Mesendoderm (in vitro differentiated cells): ENCODE measurements at regions not wholly inside any gene's neighbourhood (a gene's known extent, or its start where the extent isn't known, plus 50 kb on each side); places are given as distances from the start of the nearest gene placed in this dataset.
A peak's percentile ranks its signal among the peaks of the same experiment; 100 is the strongest.
"Not testable (repeated sequence)": the region's sequence is repeated elsewhere in the genome, so short reads cannot be mapped to it uniquely, and the experiment has no call there.

Experiments used
- DNase-seq: peaks from one replicate; pipeline ENCODE4 v3.0.0; 2013
- H2AK5ac ChIP-seq: 2 replicates; pipeline ENCODE4 v1.6.1; 2013; ENCODE audit warnings: low read length, inconsistent platforms
- H2BK120ac ChIP-seq: 2 replicates; pipeline ENCODE4 v1.6.1; 2013; ENCODE audit warnings: low read depth, mild to moderate bottlenecking, low read length, moderate library complexity, mixed read lengths
- H2BK15ac ChIP-seq: replicated peaks from 2 replicates; pipeline ENCODE4 v1.6.1; 2013; ENCODE audit warnings: low read depth, mild to moderate bottlenecking, moderate library complexity
- H2BK5ac ChIP-seq: 2 replicates; pipeline ENCODE4 v1.6.1; 2013; ENCODE audit warnings: low read length, inconsistent platforms
- H3K18ac ChIP-seq: 2 replicates; pipeline ENCODE4 v1.6.1; 2013; ENCODE audit warnings: mild to moderate bottlenecking, low read length, mixed read lengths
- H3K23ac ChIP-seq: one replicate; pipeline ENCODE4 v1.6.1; 2013; ENCODE audit warnings: low read length
- H3K27ac ChIP-seq: 2 replicates; pipeline ENCODE4 v1.5.1; 2013; ENCODE audit warnings: low read depth, mild to moderate bottlenecking, inconsistent platforms, low read length, moderate library complexity
- H3K27me3 ChIP-seq: 2 replicates; pipeline ENCODE4 v1.6.1; 2013; ENCODE audit warnings: low read length, control low read depth, mild to moderate bottlenecking, inconsistent platforms; ENCODE audit not compliant: insufficient read depth, poor library complexity
- H3K36me3 ChIP-seq: 2 replicates; pipeline ENCODE4 v1.6.1; 2013; ENCODE audit warnings: low read length, inconsistent platforms; ENCODE audit not compliant: control insufficient read depth, insufficient read depth
- H3K4ac ChIP-seq: one replicate; pipeline ENCODE4 v1.6.1; 2013; ENCODE audit warnings: low read depth, mild to moderate bottlenecking, low read length, moderate library complexity
- H3K4me1 ChIP-seq: 2 replicates; pipeline ENCODE4 v1.6.1; 2013; ENCODE audit warnings: low read depth, low read length, inconsistent platforms; ENCODE audit not compliant: control insufficient read depth
- H3K4me2 ChIP-seq: 2 replicates; pipeline ENCODE4 v1.6.1; 2013; ENCODE audit warnings: low read length
- H3K4me3 ChIP-seq: 2 replicates; pipeline ENCODE4 v1.5.1; 2013; ENCODE audit warnings: mild to moderate bottlenecking, low read length
- H3K56ac ChIP-seq: one replicate; pipeline ENCODE4 v1.6.1; 2013; ENCODE audit warnings: low read length
- H3K79me1 ChIP-seq: 2 replicates; pipeline ENCODE4 v1.6.1; 2013; ENCODE audit warnings: low read length, inconsistent platforms
- H3K79me2 ChIP-seq: 2 replicates; pipeline ENCODE4 v1.6.1; 2013; ENCODE audit warnings: mild to moderate bottlenecking, low read length; ENCODE audit not compliant: control insufficient read depth, insufficient read depth
- H3K9ac ChIP-seq: 2 replicates; pipeline ENCODE4 v1.6.1; 2013; ENCODE audit warnings: low read length, inconsistent platforms
- H4K5ac ChIP-seq: one replicate; pipeline ENCODE4 v1.6.1; 2013; ENCODE audit warnings: low read length
- H4K8ac ChIP-seq: one replicate; pipeline ENCODE4 v1.6.1; 2013; ENCODE audit warnings: low read depth, mild to moderate bottlenecking, control low read depth, low read length, moderate library complexity
- WGBS: extraction: QIAGEN DNeasy Blood & Tissue Kit; methylation state at CpG from one replicate; pipeline ENCODE4 v1.1.7; 2013; ENCODE audit warnings: low lambda C conversion rate, missing lambda C conversion rate; ENCODE audit not compliant: insufficient coverage; ENCODE audit errors: extremely low coverage; 5-methylcytosine and 5-hydroxymethylcytosine counted together

- no peaks in the 10 kb centered on the region for H3K79me1 ChIP-seq
- no peak overlapping the region for H2AK5ac ChIP-seq
- no peak overlapping the region for H3K18ac ChIP-seq
- no CpG with 5 or more reads among the region's 4 CpGs for WGBS
- no peak overlapping the region for H3K4me2 ChIP-seq
- no peaks in the 10 kb centered on the region for H3K4me1 ChIP-seq
- H2BK15ac ChIP-seq = no peak overlapping the region
- H3K4ac ChIP-seq = no peak overlapping the region
- no peak overlapping the region for H3K27ac ChIP-seq
- no peak overlapping the region for H2BK5ac ChIP-seq
- DNase-seq = no peak
- H3K36me3 ChIP-seq = no peaks in the 10 kb centered on the region
- no peak overlapping the region for H2BK120ac ChIP-seq
- H3K23ac ChIP-seq = no peak overlapping the region
- H3K79me2 ChIP-seq = no peaks in the 10 kb centered on the region
- no peak overlapping the region for H3K4me3 ChIP-seq
- no peak overlapping the region for H3K9ac ChIP-seq
- no peaks in the 10 kb centered on the region for H3K27me3 ChIP-seq
- no peak overlapping the region for H3K56ac ChIP-seq
- H4K5ac ChIP-seq = no peak overlapping the region
- no peak overlapping the region for H4K8ac ChIP-seq
These were observed 231.0 kb upstream of the SMIM30 start for GRCh38 chr7:113349339-113349738.

- Histone ChIP-seq H4K5ac (no peak overlapping the region), H3K27me3 (no peaks in the 10 kb centered on the region), H3K56ac (no peak overlapping the region), H2BK120ac (no peak overlapping the region), H3K9ac (no peak overlapping the region), H2BK15ac (no peak overlapping the region), H2AK5ac (no peak overlapping the region), H3K23ac (no peak overlapping the region), H3K36me3 (no peaks in the 10 kb centered on the region), H3K79me1 (no peaks in the 10 kb centered on the region), H3K79me2 (no peaks in the 10 kb centered on the region), H3K18ac (no peak overlapping the region), H3K4me2 (no peak overlapping the region), H3K4me1 (no peaks in the 10 kb centered on the region), H3K27ac (no peak overlapping the region), H3K4ac (no peak overlapping the region), H2BK5ac (no peak overlapping the region), H4K8ac (no peak overlapping the region), H3K4me3 (no peak overlapping the region)
- WGBS = no CpG with 5 or more reads among the region's 1 CpG
- DNase-seq = no peak
These were observed 221.3 kb upstream of the SMIM30 start for GRCh38 chr7:113339661-113340060.

- no peaks in the 10 kb centered on the region for H3K27me3 ChIP-seq
- no peak overlapping the region for H2BK15ac ChIP-seq
- H4K8ac ChIP-seq = no peak overlapping the region
- no peaks in the 10 kb centered on the region for H3K36me3 ChIP-seq
- H3K4me2 ChIP-seq = no peak overlapping the region
- H2BK5ac ChIP-seq = no peak overlapping the region
- no peaks in the 10 kb centered on the region for H3K4me1 ChIP-seq
- H3K23ac ChIP-seq = no peak overlapping the region
- H3K27ac ChIP-seq = no peak overlapping the region
- DNase-seq = no peak
- no peaks in the 10 kb centered on the region for H3K79me2 ChIP-seq
- H3K18ac ChIP-seq = no peak overlapping the region
- H4K5ac ChIP-seq = no peak overlapping the region
- H2AK5ac ChIP-seq = no peak overlapping the region
- no peaks in the 10 kb centered on the region for H3K79me1 ChIP-seq
- H3K4me3 ChIP-seq = no peak overlapping the region
- no peak overlapping the region for H3K9ac ChIP-seq
- no peak overlapping the region for H3K56ac ChIP-seq
- no peak overlapping the region for H2BK120ac ChIP-seq
- WGBS = no CpG with 5 or more reads among the region's 4 CpGs
- no peak overlapping the region for H3K4ac ChIP-seq
These were observed 219.8 kb upstream of the SMIM30 start for GRCh38 chr7:113338071-113338696.

GRCh38 chr7:113336838-113337237 lies 218.5 kb upstream of the SMIM30 start:
- not testable (repeated sequence) for H2AK5ac ChIP-seq, H3K27ac ChIP-seq, H3K4me3 ChIP-seq, H2BK120ac ChIP-seq, H3K27me3 ChIP-seq, H3K56ac ChIP-seq, H3K79me2 ChIP-seq, H3K79me1 ChIP-seq, H3K4me1 ChIP-seq, H4K5ac ChIP-seq, H3K23ac ChIP-seq, H3K36me3 ChIP-seq, H3K4ac ChIP-seq, H2BK5ac ChIP-seq, H2BK15ac ChIP-seq, H3K4me2 ChIP-seq, DNase-seq, H3K18ac ChIP-seq, H4K8ac ChIP-seq, H3K9ac ChIP-seq
- no CpG with 5 or more reads among the region's 1 CpG for WGBS

GRCh38 chr7:113331155-113331898 lies 213.0 kb upstream of the SMIM30 start:
- Histone ChIP-seq H3K36me3 (no peaks in the 10 kb centered on the region), H3K27me3 (no peaks in the 10 kb centered on the region), H2AK5ac (no peak overlapping the region), H3K4ac (no peak overlapping the region), H3K4me1 (no peaks in the 10 kb centered on the region), H3K23ac (no peak overlapping the region), H2BK120ac (no peak overlapping the region), H2BK15ac (no peak overlapping the region), H3K18ac (no peak overlapping the region), H3K4me3 (no peak overlapping the region), H4K5ac (no peak overlapping the region), H3K4me2 (no peak overlapping the region), H3K79me1 (no peaks in the 10 kb centered on the region), H3K56ac (no peak overlapping the region), H3K79me2 (no peaks in the 10 kb centered on the region), H3K27ac (no peak overlapping the region), H4K8ac (no peak overlapping the region), H2BK5ac (no peak overlapping the region), H3K9ac (no peak overlapping the region)
- no CpG with 5 or more reads among the region's 15 CpGs for WGBS
- DNase-seq = peak; percentile 73
